RWPE1 (cell line): ENCODE measurements at regions not wholly inside any gene's neighbourhood (a gene's known extent, or its start where the extent isn't known, plus 50 kb on each side); places are given as distances from the start of the nearest gene placed in this dataset.
"Not testable (repeated sequence)": the region's sequence is repeated elsewhere in the genome, so short reads cannot be mapped to it uniquely, and the experiment has no call there.

Experiments used
- CTCF ChIA-PET: fragments of 350-600 bp; sonication (Branson Sonifier 250); formaldehyde crosslinking; extraction: SDS; loops from one replicate; lab custom pipeline; 2021; lab: Yijun Ruan, JAX
- POLR2A ChIA-PET: fragments of 400-600 bp; formaldehyde crosslinking; extraction: SDS; loops from one replicate; lab custom pipeline; 2020; ENCODE audit warnings: antibody characterized with exemption; ENCODE audit not compliant: low non-redundant PET; lab: Yijun Ruan, JAX
- DNase-seq: peaks from one replicate; pipeline ENCODE4 v3.0.0; 2012; ENCODE audit warnings: low spot score
- H3K27ac ChIP-seq: fragments of 450-650 bp; 2 replicates; pipeline ENCODE4 v1.5.1; 2017
- TF ChIP-seq, protein P1 (sequence below): fragments of 450-650 bp; conservative IDR thresholded peaks from 2 replicates; pipeline ENCODE4 v1.5.1; 2017; ENCODE audit warnings: low read depth, mild to moderate bottlenecking

DNA sequence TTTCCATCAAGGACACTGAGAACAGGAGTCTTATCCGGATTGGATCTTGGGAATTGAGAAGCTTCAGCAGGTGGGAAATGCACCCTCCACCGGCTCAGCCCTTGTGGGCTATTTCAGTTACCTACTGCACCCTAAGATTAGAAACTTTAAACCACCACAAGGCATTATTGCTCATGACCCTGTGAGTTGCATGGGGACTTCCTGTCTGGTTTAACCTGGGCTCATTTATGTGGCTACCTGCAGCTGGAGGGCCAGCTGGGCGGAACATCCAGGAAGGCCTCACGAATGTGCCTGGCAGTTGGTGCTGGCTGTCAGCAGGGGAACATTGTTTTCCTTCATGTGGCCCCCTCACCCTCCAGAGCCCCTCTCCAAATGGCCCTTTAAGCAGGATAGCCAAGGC is 164.1 kb downstream of the DEFB131A start:
- POLR2A ChIA-PET, result no interaction called here

DNA sequence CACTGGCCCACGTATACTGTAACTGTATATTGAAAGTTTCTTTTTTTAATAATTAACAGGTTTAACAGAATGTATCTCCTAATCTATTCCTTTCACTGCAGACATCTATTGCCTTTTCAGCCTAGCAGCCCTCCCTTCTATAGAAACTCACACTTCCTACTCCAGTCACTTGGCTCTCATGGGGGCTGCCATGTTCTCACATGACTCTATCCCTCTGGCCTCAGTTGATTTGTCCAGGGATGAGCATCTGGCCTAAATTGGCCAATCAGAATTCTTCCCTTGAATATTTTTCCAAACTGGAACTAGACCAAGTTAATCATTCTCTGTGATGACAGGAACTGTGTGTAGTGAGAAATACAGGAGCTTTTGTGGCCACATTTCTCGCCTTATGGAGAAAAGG is 166.1 kb downstream of the DEFB131A start:
- DNase-seq, POLR2A ChIA-PET, H3K27ac ChIP-seq, CTCF ChIA-PET: not testable (repeated sequence)

More for the DNA sequence above, 164.1 kb downstream of the DEFB131A start:
- TF ChIP-seq, protein P1, sequence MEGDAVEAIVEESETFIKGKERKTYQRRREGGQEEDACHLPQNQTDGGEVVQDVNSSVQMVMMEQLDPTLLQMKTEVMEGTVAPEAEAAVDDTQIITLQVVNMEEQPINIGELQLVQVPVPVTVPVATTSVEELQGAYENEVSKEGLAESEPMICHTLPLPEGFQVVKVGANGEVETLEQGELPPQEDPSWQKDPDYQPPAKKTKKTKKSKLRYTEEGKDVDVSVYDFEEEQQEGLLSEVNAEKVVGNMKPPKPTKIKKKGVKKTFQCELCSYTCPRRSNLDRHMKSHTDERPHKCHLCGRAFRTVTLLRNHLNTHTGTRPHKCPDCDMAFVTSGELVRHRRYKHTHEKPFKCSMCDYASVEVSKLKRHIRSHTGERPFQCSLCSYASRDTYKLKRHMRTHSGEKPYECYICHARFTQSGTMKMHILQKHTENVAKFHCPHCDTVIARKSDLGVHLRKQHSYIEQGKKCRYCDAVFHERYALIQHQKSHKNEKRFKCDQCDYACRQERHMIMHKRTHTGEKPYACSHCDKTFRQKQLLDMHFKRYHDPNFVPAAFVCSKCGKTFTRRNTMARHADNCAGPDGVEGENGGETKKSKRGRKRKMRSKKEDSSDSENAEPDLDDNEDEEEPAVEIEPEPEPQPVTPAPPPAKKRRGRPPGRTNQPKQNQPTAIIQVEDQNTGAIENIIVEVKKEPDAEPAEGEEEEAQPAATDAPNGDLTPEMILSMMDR, result no peak
- CTCF ChIA-PET, result no interaction called here
- no peak overlapping the region for H3K27ac ChIP-seq
- DNase-seq, result no peak

DNA sequence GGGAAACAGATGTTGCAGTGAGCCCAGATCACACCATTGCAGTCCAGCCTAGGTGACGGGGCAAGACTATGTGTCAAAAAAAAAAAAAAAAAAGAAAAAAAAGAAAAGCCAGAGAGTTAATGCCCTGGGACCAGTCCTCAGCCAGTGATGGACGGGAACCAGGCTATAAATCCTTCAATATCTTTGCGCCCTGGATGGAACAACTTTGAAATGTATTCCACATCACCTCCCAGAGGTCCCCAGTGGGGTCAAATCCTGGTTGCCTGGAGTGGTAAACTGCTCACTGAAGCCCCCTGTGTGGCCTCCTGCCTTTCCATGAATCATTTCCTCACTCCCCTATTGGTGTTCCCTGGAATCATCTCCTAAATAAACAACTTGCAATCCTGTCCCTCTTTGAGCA is 166.9 kb downstream of the DEFB131A start:
- no peak for DNase-seq
- TF ChIP-seq, protein P1, result no peak
- ChIA-PET CTCF (no interaction called here), POLR2A (no interaction called here)
- no peak overlapping the region for H3K27ac ChIP-seq

DNA sequence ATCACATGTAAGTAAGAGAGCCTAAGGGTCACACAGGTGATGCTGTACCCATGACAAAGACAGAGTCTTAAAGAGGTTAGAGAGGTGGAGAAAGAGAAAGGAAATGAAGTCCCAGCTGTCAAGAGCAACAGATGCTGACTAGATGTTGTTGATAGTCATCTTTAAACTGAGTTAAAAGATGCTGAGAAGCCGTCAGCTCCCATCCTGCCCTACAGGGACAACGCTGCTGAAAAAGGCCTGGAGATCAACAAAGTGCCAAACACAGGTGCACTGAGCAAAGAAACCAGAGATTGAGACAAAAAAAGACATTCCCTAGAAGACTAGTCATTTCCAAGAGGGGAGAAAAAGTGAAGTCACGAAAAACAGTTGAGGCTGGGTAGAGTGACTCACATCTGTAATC is 145.0 kb upstream of the DRD5 start:
- CTCF ChIA-PET, POLR2A ChIA-PET, DNase-seq, H3K27ac ChIP-seq: not testable (repeated sequence)

DNA sequence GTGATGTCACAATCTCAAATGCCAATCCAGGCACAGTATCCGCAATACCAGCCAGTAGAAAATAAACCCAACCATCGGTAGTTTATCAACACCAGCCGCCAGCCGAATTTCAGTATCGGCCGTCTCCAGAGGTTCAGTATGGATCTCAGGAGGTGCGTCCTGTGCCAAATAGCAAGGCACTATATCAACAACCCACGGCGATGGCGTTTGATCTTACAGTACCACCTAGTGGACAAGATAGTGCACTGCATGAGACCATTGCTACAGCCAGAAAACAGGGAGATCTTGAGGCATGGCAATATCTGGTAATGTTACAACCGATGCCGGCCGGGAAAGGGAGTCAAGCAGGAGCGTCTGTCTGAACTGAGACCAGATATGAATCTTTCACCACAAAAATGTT is 121.8 kb upstream of the DRD5 start:
- not testable (repeated sequence) for DNase-seq

DNA sequence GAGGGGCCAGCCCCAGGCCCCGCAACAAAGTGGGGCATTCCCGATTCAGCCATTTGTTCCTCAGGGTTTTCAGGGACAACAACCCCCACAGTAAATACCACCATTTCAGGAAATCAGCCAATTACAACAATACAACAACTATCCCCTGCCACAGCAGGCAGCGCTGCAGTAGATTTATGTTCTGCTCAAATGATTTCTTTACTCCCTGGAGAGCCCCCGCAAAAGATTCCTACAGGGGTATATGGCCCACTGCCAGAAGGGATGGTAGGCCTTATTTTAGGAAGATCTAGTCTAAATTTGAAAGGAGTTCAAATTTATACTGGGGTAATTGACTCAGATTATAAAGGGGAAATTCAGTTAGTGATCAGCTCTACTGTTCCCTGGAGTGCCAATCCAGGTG is 120.5 kb upstream of the DRD5 start:
- H3K27ac ChIP-seq, POLR2A ChIA-PET, CTCF ChIA-PET, DNase-seq: not testable (repeated sequence)

More for the DNA sequence above, 121.8 kb upstream of the DRD5 start:
- POLR2A ChIA-PET, H3K27ac ChIP-seq, CTCF ChIA-PET: not testable (repeated sequence)
- TF ChIP-seq, protein P1, result peak; percentile 52

DNA sequence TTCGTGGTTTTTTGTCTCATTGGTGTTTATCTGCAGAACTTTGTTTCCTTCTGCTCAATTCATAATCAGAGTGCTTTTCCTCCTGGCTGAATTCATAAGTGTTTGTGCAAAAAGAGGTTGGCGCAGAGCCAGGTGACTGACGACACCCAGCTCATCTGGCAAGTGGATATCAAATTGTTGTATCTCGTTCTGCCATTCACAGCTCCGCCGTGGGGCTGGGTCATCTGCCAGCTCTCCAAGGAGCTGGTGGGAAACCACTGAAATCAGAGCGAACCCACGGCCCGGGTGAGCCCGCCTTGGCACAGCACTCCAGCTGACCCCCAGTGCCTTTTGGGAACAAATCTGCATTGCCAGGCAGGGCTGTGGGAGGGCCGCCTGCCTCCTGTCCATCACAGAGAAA is 110.7 kb upstream of the DRD5 start:
- CTCF ChIA-PET, result not testable (repeated sequence)

DNA sequence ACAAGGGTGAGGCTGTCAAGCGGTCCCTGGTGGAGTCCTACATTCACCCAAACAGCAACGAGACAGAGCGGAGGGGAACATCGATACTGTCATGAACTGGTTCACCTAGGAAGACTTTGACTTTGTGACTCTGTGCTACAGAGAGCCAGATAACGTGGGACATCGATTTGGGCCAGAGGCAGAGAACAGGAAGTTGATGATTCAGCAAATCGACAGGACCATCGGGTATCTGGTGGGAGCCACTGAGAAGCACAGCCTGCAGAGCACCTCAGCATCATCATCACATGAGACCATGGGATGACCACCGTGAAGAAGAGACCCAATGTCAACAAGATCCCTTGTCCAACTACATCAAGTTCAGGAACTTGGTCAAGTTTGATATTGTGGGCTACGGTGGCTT is 104.1 kb upstream of the DRD5 start:
- H3K27ac ChIP-seq, CTCF ChIA-PET, POLR2A ChIA-PET, DNase-seq: not testable (repeated sequence)

More for the DNA sequence above, 110.7 kb upstream of the DRD5 start:
- DNase-seq, POLR2A ChIA-PET, H3K27ac ChIP-seq: not testable (repeated sequence)

DNA sequence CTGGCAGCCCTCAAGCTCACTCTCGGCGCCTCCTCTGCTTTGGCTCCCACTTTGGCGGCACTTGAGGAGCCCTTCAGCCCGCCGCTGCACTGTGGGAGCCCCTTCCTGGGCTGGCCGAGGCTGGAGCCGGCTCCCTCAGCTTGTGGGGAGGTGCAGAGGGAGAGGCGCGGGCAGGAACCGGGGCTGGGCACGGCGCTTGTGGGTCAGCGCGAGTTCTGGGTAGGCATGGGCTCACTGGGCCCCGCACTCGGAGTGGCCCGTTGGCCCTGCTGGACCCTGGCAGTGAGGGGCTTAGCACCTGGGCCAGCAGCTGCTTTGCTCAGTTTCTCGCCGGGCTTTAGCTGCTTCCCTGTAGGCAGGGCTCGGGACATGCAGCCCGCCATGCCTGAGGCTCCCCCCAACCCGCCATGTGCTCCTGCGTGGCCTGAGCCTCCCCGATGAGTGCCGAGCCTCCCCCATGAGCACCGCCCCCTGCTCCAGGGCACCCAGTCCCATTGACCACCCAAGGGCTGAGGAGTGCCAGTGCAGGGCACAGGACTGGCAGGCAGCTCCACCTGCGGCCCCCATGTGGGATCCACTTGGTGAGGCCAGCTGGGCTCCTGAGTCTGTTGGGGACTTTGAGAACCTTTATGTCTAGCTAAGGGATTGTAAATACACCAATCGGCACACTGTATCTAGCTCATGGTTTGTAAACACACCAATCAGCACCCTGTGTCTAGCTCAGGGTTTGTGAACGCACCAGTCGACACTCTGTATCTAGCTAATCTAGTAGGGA is 101.5 kb upstream of the DRD5 start:
- TF ChIP-seq, protein P1, result no peak
- CTCF ChIA-PET, result no interaction called here
- no peak overlapping the region for H3K27ac ChIP-seq
- POLR2A ChIA-PET, result no interaction called here
- DNase-seq, result no peak

DNA sequence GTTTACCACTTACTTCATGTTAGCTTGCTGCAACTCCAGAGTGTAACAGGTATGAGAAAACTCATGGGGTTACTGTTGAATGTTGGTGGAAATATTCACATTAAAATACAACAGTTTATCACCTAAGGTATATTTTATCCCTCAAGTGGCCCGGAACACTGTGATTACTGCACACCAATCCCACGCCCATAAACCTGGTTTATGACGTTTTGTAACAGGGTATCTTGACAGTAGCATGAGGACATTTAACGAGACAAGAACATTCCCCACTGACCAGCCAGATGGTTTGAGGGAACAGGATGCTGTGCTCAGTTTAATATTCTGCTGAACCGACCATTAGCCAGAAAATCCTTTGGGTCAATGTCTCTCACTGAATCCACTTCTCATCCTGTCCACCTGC is 98.3 kb upstream of the DRD5 start:
- CTCF ChIA-PET, H3K27ac ChIP-seq, DNase-seq, POLR2A ChIA-PET: not testable (repeated sequence)

DNA sequence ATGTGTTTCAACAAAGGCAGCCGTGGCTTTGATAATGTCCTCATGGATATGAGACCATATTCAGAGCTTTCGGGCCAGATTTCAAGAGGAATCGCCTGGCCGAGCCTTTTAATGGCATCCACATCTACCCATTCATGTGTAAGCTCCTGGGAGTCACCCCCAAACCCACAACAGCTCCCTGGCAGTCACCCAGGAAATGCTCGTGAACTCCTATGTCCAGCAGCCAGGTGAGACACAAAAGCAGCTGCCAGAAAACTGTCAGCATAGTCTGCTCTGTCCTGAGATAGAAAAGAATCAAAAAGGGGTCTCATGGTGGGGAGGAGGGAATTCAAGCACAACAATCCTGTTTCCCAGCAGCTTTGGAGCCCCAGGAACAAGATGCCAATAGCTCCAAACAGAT is 96.4 kb upstream of the DRD5 start:
- H3K27ac ChIP-seq, POLR2A ChIA-PET, CTCF ChIA-PET, DNase-seq: not testable (repeated sequence)
